HCT116 (cell line): ENCODE measurements at regions not wholly inside any gene's neighbourhood (a gene's known extent, or its start where the extent isn't known, plus 50 kb on each side); places are given as distances from the start of the nearest gene placed in this dataset.

ENCODE experiments used
- ATAC-seq: fragments of 200-7000 bp; cut with Tn5 transposase; 2 replicates; pipeline ENCODE4 v1.9.1; 2020; ENCODE audit warnings: mild to moderate bottlenecking, moderate library complexity
- BruUV-seq: library from RNA; stranded (reverse); fragments of 400-500 nt; replicated peaks from 2 replicates; lab custom pipeline; 2021; lab: Mats Ljungman, UMichigan
- CTCF ChIA-PET: fragments of 300-600 bp; sonication (Branson Sonifier 250); formaldehyde crosslinking; loops from one replicate; lab custom pipeline; 2021; ENCODE audit warnings: antibody characterized with exemption; lab: Charles Lee
- POLR2A ChIA-PET: fragments of 300-600, 350-600 bp; sonication (Branson Sonifier 250); formaldehyde crosslinking; loops from one replicate; lab custom pipeline; 2021; ENCODE audit warnings: antibody characterized with exemption; lab: Charles Lee
- RAD21 ChIA-PET, 2 experiments: fragments of 300-600 bp; sonication (Branson Sonifier 250); formaldehyde crosslinking; loops; one replicate each; lab custom pipeline; 2023; ENCODE audit warnings: low total read pairs in 2 of 2; ENCODE audit not compliant: uncharacterized antibody in 2 of 2, unreplicated experiment in 2 of 2, low non-redundant PET in 1 of 2; lab: Charles Lee
- DNase-seq: peaks from one replicate; pipeline ENCODE4 v3.0.0-alpha.2; 2010; ENCODE audit warnings: low read depth, low spot score
- H2AFZ ChIP-seq: fragments of 200-600 bp; shearing (Covaris generic), sonication (generic); 2 replicates; pipeline ENCODE4 v1.6.1; 2017; ENCODE audit warnings: low read depth, mixed run types, mixed read lengths, antibody characterized with exemption, low read length; ENCODE audit not compliant: poor library complexity, severe bottlenecking
- H3K27ac ChIP-seq: 2 replicates; pipeline ENCODE4 v1.5.1; 2012; ENCODE audit warnings: low read depth, low read length
- H3K27me3 ChIP-seq: fragments of 200-600 bp; sonication (generic); 2 replicates; pipeline ENCODE4 v1.6.1; 2016; ENCODE audit warnings: mixed run types, low read length, mixed read lengths; ENCODE audit not compliant: insufficient read depth
- H3K36me3 ChIP-seq, 2 experiments: fragments of 200-500 bp in 1 of 2; fragments of 200-600 bp in 1 of 2; sonication (Bioruptor generic) in 1 of 2; sonication (generic) in 1 of 2; 2 replicates each; pipeline versions ENCODE4 v1.5.1 to v1.6.1; 2014 to 2016; ENCODE audit warnings: low read length in 2 of 2, inconsistent platforms in 1 of 2, mixed read lengths in 1 of 2, mixed run types in 1 of 2; ENCODE audit not compliant: insufficient read depth in 2 of 2, control insufficient read depth in 1 of 2
- H3K4me1 ChIP-seq, 2 experiments: fragments of 200-600 bp in 1 of 2; sonication (generic) in 1 of 2; 2 replicates each; pipeline versions ENCODE4 v1.5.1 to v1.6.1; 2012 to 2017; ENCODE audit warnings: low read length in 2 of 2, inconsistent platforms in 1 of 2, mild to moderate bottlenecking in 1 of 2, mixed read lengths in 1 of 2, mixed run types in 1 of 2, moderate library complexity in 1 of 2; ENCODE audit not compliant: insufficient read depth in 2 of 2, control insufficient read depth in 1 of 2
- H3K4me2 ChIP-seq: fragments of 200-600 bp; sonication (generic); 2 replicates; pipeline ENCODE4 v1.6.1; 2017; ENCODE audit warnings: mixed run types, low read length, mixed read lengths
- H3K4me3 ChIP-seq, 2 experiments: fragments of 200-600 bp in 1 of 2; sonication (generic) in 1 of 2; replicated peaks in 1 of 2; 2 replicates each; pipeline ENCODE4 v1.5.1; 2011 to 2016; ENCODE audit warnings: low read length in 2 of 2, control low read depth in 1 of 2, low read depth in 1 of 2, mild to moderate bottlenecking in 1 of 2, mixed read lengths in 1 of 2, mixed run types in 1 of 2
- H3K79me2 ChIP-seq: fragments of 200-600 bp; sonication (generic); 2 replicates; pipeline ENCODE4 v1.6.1; 2017; ENCODE audit warnings: mild to moderate bottlenecking, mixed run types, low read length, moderate library complexity, mixed read lengths; ENCODE audit not compliant: insufficient read depth
- H3K9ac ChIP-seq: fragments of 200-600 bp; sonication (generic); 2 replicates; pipeline ENCODE4 v1.6.1; 2016; ENCODE audit warnings: low read length, mixed read lengths
- H3K9me2 ChIP-seq: fragments of 200-600 bp; sonication (generic), shearing (Covaris generic); 2 replicates; pipeline ENCODE4 v1.6.1; 2017; ENCODE audit warnings: mixed run types, mild to moderate bottlenecking, moderate library complexity; ENCODE audit not compliant: insufficient read depth
- H3K9me3 ChIP-seq, 2 experiments: fragments of 200-500 bp in 1 of 2; fragments of 200-600 bp in 1 of 2; sonication (Bioruptor generic) in 1 of 2; sonication (generic) in 1 of 2; 2 replicates each; pipeline ENCODE4 v1.6.1; 2014 to 2017; ENCODE audit warnings: low read length in 2 of 2, mixed read lengths in 2 of 2, inconsistent platforms in 1 of 2, low read depth in 1 of 2, mild to moderate bottlenecking in 1 of 2, mixed run types in 1 of 2, moderate library complexity in 1 of 2; ENCODE audit not compliant: control insufficient read depth in 1 of 2, insufficient read depth in 1 of 2
- H4K20me1 ChIP-seq: fragments of 200-600 bp; sonication (generic), shearing (Covaris generic); 2 replicates; pipeline ENCODE4 v1.6.1; 2017; ENCODE audit warnings: mixed run types, mild to moderate bottlenecking, moderate library complexity; ENCODE audit not compliant: insufficient read depth
- CEBPB ChIP-seq: IDR thresholded peaks from 2 replicates; pipeline ENCODE4 v1.6.1; 2012; ENCODE audit warnings: low read depth
- EGR1 ChIP-seq: IDR thresholded peaks from 2 replicates; pipeline ENCODE4 v1.6.1; 2012; ENCODE audit warnings: low read depth
- ELF1 ChIP-seq: IDR thresholded peaks from 2 replicates; pipeline ENCODE4 v1.6.1; 2012; ENCODE audit warnings: low read depth, borderline replicate concordance
- EZH2 ChIP-seq: fragments of 200-600 bp; sonication (generic); IDR thresholded peaks from 2 replicates; pipeline ENCODE4 v1.6.1; 2017; ENCODE audit warnings: antibody characterized with exemption, mixed run types
- EZH2phosphoT487 ChIP-seq: fragments of 200-600 bp; IDR thresholded peaks from 2 replicates; pipeline ENCODE4 v1.6.1; 2018; ENCODE audit warnings: antibody characterized with exemption, borderline replicate concordance
- FOSL1 ChIP-seq: IDR thresholded peaks from 2 replicates; pipeline ENCODE4 v1.6.1; 2012; ENCODE audit warnings: low read depth
- JUND ChIP-seq: IDR thresholded peaks from 2 replicates; pipeline ENCODE4 v1.6.1; 2012
- POLR2A ChIP-seq: IDR thresholded peaks from 2 replicates; pipeline ENCODE4 v1.7.0; 2011; ENCODE audit warnings: borderline replicate concordance; ENCODE audit not compliant: insufficient read depth, insufficient read length; ENCODE audit errors: extremely low read depth
- POLR2AphosphoS5 ChIP-seq: IDR thresholded peaks from 2 replicates; pipeline ENCODE4 v1.6.1; 2011; ENCODE audit warnings: mild to moderate bottlenecking, low read depth, low read length, moderate library complexity
- RAD21 ChIP-seq: IDR thresholded peaks from 2 replicates; pipeline ENCODE4 v1.6.1; 2012; ENCODE audit warnings: low read depth, mild to moderate bottlenecking
- SIN3A ChIP-seq: IDR thresholded peaks from 2 replicates; pipeline ENCODE4 v1.6.1; 2012; ENCODE audit warnings: low read depth
- SP1 ChIP-seq: IDR thresholded peaks from 2 replicates; pipeline ENCODE4 v1.6.1; 2012; ENCODE audit warnings: low read depth
- SRF ChIP-seq: IDR thresholded peaks from 2 replicates; pipeline ENCODE4 v1.6.1; 2012; ENCODE audit warnings: low read depth
- TCF7L2 ChIP-seq: IDR thresholded peaks from 2 replicates; pipeline ENCODE4 v1.7.0; 2011; ENCODE audit warnings: borderline replicate concordance, inconsistent platforms; ENCODE audit not compliant: insufficient read depth, insufficient read length; ENCODE audit errors: extremely low read depth
- YY1 ChIP-seq: IDR thresholded peaks from 2 replicates; pipeline ENCODE4 v1.6.1; 2011; ENCODE audit warnings: low read length, low read depth, moderate library complexity, mild to moderate bottlenecking; ENCODE audit not compliant: insufficient replicate concordance; ENCODE audit errors: extremely low read depth
- ZNF274 ChIP-seq: fragments of 200-500 bp; sonication (Bioruptor generic); IDR thresholded peaks from 2 replicates; pipeline ENCODE4 v1.6.1; 2014; ENCODE audit warnings: mild to moderate bottlenecking, low read depth, low read length, inconsistent platforms
- intact Hi-C: fragments of 100-400 bp; cut with micrococcal nuclease; formaldehyde crosslinking; loops from 2 replicates; pipeline ENCODE4 v1.10.0; 2022
- TF ChIP-seq, protein P1 (sequence below): IDR thresholded peaks from 2 replicates; pipeline ENCODE4 v1.6.1; 2012
- TF ChIP-seq, protein P2 (sequence below): IDR thresholded peaks from 2 replicates; pipeline ENCODE4 v1.6.1; 2012
- TF ChIP-seq, protein P3 (sequence below), 3 experiments: fragments of 200-600 bp in 1 of 3; sonication (generic) in 1 of 3; IDR thresholded peaks in 2 of 3; conservative IDR thresholded peaks in 1 of 3; 2 replicates each; pipeline ENCODE4 v1.5.1; 2012 to 2017; ENCODE audit warnings: low read depth in 2 of 3, low read length in 2 of 3, antibody characterized with exemption in 1 of 3, borderline replicate concordance in 1 of 3, control low read depth in 1 of 3, mild to moderate bottlenecking in 1 of 3, mixed read lengths in 1 of 3, mixed run types in 1 of 3, moderate library complexity in 1 of 3; ENCODE audit not compliant: insufficient read depth in 1 of 3
- TF ChIP-seq, protein P4 (sequence below): IDR thresholded peaks from 2 replicates; pipeline ENCODE4 v1.6.1; 2012; ENCODE audit warnings: low read depth

DNA sequence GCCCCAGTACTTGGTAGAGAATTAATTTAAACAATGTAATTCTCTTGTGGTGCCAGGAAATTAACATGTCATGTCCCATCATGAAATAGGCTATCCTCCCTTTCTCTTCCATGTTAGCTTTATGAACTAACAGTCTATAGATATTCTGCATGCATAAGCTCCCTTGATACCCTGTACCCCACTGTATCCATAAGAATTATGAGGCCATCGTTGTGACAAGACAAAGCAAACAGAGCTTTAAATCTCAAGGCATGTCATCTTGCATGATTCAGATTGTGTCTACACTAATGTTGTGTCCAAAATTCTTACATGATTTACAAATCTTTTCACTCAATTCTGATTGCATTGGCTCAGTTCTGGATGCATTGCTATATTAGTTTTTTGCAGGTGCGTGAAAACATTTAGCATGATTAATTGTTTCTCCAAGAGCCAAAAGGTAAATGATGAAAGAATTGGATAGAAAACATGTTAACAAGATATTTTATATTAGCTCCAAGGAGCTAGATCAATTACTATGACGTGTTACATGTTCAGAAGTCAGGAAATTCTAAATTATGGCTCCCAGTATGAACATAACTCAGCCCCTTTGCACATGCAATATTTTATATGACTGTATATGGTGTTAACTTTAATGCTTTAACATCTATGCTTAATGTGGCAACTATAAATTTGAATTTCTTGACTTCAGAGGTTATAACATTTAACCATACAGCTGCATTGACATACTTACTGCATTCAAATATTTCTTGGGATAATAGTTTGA lies 620.3 kb downstream of the SLC4A3 start:
- Histone ChIP-seq H3K4me3 (no peak overlapping the region), H3K79me2 (no peaks in the 10 kb centered on the region), H3K9ac (no peak overlapping the region), H3K9me2 (no peaks in the 10 kb centered on the region; the same call in 1 of the 2 replicates), H2AFZ (no peak overlapping the region), H3K9me3 (no peaks in the 10 kb centered on the region), H3K27me3 (no peaks in the 10 kb centered on the region), H3K36me3 (no peaks in the 10 kb centered on the region), H4K20me1 (no peaks in the 10 kb centered on the region), H3K4me2 (no peak overlapping the region), H3K27ac (no peak overlapping the region), H3K4me1 (no peaks in the 10 kb centered on the region)
- ChIA-PET POLR2A (no interaction called here), RAD21 (no interaction called here), CTCF (no interaction called here)
- DNase-seq (no peak), ATAC-seq (no peak)
- intact Hi-C loops = no loop called here
- BruUV-seq = no TSS peak
- TF ChIP-seq POLR2AphosphoS5 = no peak
- no peak for TF ChIP-seq EZH2phosphoT487
- TF ChIP-seq SRF = no peak
- TF ChIP-seq ELF1 = no peak
- no peak for TF ChIP-seq RAD21
- TF ChIP-seq JUND = no peak
- TF ChIP-seq EZH2 = no peak
- TF ChIP-seq YY1 = no peak
- TF ChIP-seq EGR1 = no peak
- no peak for TF ChIP-seq ZNF274
- TF ChIP-seq, protein P1, sequence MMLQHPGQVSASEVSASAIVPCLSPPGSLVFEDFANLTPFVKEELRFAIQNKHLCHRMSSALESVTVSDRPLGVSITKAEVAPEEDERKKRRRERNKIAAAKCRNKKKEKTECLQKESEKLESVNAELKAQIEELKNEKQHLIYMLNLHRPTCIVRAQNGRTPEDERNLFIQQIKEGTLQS = no peak
- TF ChIP-seq, protein P2, sequence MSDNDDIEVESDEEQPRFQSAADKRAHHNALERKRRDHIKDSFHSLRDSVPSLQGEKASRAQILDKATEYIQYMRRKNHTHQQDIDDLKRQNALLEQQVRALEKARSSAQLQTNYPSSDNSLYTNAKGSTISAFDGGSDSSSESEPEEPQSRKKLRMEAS = no peak
- no peak for TF ChIP-seq FOSL1
- TF ChIP-seq, protein P3, sequence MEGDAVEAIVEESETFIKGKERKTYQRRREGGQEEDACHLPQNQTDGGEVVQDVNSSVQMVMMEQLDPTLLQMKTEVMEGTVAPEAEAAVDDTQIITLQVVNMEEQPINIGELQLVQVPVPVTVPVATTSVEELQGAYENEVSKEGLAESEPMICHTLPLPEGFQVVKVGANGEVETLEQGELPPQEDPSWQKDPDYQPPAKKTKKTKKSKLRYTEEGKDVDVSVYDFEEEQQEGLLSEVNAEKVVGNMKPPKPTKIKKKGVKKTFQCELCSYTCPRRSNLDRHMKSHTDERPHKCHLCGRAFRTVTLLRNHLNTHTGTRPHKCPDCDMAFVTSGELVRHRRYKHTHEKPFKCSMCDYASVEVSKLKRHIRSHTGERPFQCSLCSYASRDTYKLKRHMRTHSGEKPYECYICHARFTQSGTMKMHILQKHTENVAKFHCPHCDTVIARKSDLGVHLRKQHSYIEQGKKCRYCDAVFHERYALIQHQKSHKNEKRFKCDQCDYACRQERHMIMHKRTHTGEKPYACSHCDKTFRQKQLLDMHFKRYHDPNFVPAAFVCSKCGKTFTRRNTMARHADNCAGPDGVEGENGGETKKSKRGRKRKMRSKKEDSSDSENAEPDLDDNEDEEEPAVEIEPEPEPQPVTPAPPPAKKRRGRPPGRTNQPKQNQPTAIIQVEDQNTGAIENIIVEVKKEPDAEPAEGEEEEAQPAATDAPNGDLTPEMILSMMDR (IDR thresholded peaks at IDR 0.05 in 2 of 3, conservative IDR thresholded peaks at IDR 0.05 in 1 of 3; ENCODE audit: borderline replicate concordance in 1 of 3, insufficient read depth in 1 of 3, low read depth in 2 of 3, low read length in 2 of 3) = no peak
- TF ChIP-seq TCF7L2 = no peak
- TF ChIP-seq POLR2A = no peak
- no peak for TF ChIP-seq CEBPB
- no peak for TF ChIP-seq SP1
- no peak for TF ChIP-seq SIN3A
- TF ChIP-seq, protein P4, sequence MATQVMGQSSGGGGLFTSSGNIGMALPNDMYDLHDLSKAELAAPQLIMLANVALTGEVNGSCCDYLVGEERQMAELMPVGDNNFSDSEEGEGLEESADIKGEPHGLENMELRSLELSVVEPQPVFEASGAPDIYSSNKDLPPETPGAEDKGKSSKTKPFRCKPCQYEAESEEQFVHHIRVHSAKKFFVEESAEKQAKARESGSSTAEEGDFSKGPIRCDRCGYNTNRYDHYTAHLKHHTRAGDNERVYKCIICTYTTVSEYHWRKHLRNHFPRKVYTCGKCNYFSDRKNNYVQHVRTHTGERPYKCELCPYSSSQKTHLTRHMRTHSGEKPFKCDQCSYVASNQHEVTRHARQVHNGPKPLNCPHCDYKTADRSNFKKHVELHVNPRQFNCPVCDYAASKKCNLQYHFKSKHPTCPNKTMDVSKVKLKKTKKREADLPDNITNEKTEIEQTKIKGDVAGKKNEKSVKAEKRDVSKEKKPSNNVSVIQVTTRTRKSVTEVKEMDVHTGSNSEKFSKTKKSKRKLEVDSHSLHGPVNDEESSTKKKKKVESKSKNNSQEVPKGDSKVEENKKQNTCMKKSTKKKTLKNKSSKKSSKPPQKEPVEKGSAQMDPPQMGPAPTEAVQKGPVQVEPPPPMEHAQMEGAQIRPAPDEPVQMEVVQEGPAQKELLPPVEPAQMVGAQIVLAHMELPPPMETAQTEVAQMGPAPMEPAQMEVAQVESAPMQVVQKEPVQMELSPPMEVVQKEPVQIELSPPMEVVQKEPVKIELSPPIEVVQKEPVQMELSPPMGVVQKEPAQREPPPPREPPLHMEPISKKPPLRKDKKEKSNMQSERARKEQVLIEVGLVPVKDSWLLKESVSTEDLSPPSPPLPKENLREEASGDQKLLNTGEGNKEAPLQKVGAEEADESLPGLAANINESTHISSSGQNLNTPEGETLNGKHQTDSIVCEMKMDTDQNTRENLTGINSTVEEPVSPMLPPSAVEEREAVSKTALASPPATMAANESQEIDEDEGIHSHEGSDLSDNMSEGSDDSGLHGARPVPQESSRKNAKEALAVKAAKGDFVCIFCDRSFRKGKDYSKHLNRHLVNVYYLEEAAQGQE = no peak
